ENCODE measurements at regions not wholly inside any gene's neighbourhood (a gene's known extent, or its start where the extent isn't known, plus 50 kb on each side); places are given as distances from the start of the nearest gene placed in this dataset.

DNA sequence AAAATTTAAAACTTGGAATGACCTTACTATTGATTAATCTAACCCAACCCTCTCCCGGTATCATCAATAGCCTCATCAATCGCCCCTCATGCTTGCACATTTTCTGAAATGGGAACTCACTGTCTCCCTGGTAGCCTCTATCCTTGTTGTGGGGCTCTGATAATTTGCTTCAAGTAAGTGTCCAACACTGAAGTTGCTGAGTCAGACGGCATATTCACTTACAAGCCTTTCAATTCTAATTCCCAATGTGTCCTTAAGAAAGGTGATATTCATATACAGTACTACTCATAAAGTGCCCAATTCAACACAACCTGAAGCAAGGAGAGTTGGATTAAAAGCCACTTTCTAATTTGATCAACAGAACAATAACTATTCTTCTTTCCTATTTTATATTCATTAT is 1146.1 kb upstream of the TMEM132C start:
- no peaks in the 10 kb centered on the region for H3K27me3 ChIP-seq (replicated peaks in 1 of 2; ENCODE audit: control insufficient read depth in 2 of 2, insufficient read depth in 2 of 2, low read length in 1 of 2)
- CTCF ChIA-PET: no interaction called here
- no peak overlapping the region for H3K9ac ChIP-seq (ENCODE audit: control insufficient read depth, insufficient read depth, low read length)
- no peaks in the 10 kb centered on the region; the same call in 1 of the 2 replicates for H4K20me1 ChIP-seq (ENCODE audit: control insufficient read depth, insufficient read depth)
- H3K27ac ChIP-seq (ENCODE audit: control insufficient read depth, insufficient read depth): no peak overlapping the region
- DNase-seq (ENCODE audit: low read depth, low spot score): no peak
- TF ChIP-seq, protein P1, sequence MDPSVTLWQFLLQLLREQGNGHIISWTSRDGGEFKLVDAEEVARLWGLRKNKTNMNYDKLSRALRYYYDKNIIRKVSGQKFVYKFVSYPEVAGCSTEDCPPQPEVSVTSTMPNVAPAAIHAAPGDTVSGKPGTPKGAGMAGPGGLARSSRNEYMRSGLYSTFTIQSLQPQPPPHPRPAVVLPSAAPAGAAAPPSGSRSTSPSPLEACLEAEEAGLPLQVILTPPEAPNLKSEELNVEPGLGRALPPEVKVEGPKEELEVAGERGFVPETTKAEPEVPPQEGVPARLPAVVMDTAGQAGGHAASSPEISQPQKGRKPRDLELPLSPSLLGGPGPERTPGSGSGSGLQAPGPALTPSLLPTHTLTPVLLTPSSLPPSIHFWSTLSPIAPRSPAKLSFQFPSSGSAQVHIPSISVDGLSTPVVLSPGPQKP (IDR thresholded peaks at IDR 0.05; ENCODE audit: low read depth, low read length): no peak
- TF ChIP-seq YBX1 (IDR thresholded peaks at IDR 0.05) (no peak), NR2C1 (IDR thresholded peaks at IDR 0.05) (no peak), ASH2L (IDR thresholded peaks at IDR 0.05; ENCODE audit: borderline replicate concordance, low read depth) (no peak), KLF5 (IDR thresholded peaks at IDR 0.05; ENCODE audit: partially characterized antibody) (no peak), RAD21 (IDR thresholded peaks at IDR 0.05; ENCODE audit: insufficient read depth, low read depth, low read length) (no peak), SP1 (IDR thresholded peaks at IDR 0.05; ENCODE audit: low read depth, low read length) (no peak), ZZZ3 (IDR thresholded peaks at IDR 0.05; ENCODE audit: control insufficient read depth, insufficient read length, low read depth) (no peak), POU2F2 (IDR thresholded peaks at IDR 0.05; ENCODE audit: borderline replicate concordance, low read depth, low read length) (no peak), PAX5 (IDR thresholded peaks at IDR 0.05; ENCODE audit: borderline replicate concordance, low read depth, low read length) (no peak), KAT2A (conservative IDR thresholded peaks at IDR 0.05; ENCODE audit: control insufficient read depth, low read depth, low read length) (no peak), ZSCAN29 (IDR thresholded peaks at IDR 0.05) (no peak), MEF2A (IDR thresholded peaks at IDR 0.05; ENCODE audit: insufficient read depth, low read depth, low read length) (no peak), EGR1 (IDR thresholded peaks at IDR 0.05; ENCODE audit: borderline replicate concordance in 1 of 2, low read depth in 2 of 2, low read length in 2 of 2) (no peak)
- TF ChIP-seq, protein P2, sequence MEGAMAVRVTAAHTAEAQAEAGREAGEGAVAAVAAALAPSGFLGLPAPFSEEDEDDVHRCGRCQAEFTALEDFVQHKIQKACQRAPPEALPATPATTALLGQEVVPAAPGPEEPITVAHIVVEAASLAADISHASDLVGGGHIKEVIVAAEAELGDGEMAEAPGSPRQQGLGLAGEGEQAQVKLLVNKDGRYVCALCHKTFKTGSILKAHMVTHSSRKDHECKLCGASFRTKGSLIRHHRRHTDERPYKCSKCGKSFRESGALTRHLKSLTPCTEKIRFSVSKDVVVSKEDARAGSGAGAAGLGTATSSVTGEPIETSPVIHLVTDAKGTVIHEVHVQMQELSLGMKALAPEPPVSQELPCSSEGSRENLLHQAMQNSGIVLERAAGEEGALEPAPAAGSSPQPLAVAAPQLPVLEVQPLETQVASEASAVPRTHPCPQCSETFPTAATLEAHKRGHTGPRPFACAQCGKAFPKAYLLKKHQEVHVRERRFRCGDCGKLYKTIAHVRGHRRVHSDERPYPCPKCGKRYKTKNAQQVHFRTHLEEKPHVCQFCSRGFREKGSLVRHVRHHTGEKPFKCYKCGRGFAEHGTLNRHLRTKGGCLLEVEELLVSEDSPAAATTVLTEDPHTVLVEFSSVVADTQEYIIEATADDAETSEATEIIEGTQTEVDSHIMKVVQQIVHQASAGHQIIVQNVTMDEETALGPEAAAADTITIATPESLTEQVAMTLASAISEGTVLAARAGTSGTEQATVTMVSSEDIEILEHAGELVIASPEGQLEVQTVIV (IDR thresholded peaks at IDR 0.05; ENCODE audit: borderline replicate concordance, partially characterized antibody): no peak
- TF ChIP-seq, protein P3, sequence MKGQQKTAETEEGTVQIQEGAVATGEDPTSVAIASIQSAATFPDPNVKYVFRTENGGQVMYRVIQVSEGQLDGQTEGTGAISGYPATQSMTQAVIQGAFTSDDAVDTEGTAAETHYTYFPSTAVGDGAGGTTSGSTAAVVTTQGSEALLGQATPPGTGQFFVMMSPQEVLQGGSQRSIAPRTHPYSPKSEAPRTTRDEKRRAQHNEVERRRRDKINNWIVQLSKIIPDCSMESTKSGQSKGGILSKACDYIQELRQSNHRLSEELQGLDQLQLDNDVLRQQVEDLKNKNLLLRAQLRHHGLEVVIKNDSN (IDR thresholded peaks at IDR 0.05; ENCODE audit: borderline replicate concordance, extremely low read length, insufficient read depth, low read depth, low read length): no peak
- TF ChIP-seq, protein P4, sequence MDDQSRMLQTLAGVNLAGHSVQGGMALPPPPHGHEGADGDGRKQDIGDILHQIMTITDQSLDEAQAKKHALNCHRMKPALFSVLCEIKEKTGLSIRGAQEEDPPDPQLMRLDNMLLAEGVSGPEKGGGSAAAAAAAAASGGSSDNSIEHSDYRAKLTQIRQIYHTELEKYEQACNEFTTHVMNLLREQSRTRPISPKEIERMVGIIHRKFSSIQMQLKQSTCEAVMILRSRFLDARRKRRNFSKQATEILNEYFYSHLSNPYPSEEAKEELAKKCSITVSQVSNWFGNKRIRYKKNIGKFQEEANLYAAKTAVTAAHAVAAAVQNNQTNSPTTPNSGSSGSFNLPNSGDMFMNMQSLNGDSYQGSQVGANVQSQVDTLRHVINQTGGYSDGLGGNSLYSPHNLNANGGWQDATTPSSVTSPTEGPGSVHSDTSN (IDR thresholded peaks at IDR 0.05; ENCODE audit: insufficient replicate concordance, low read depth, low read length): no peak
- TF ChIP-seq, protein P5, sequence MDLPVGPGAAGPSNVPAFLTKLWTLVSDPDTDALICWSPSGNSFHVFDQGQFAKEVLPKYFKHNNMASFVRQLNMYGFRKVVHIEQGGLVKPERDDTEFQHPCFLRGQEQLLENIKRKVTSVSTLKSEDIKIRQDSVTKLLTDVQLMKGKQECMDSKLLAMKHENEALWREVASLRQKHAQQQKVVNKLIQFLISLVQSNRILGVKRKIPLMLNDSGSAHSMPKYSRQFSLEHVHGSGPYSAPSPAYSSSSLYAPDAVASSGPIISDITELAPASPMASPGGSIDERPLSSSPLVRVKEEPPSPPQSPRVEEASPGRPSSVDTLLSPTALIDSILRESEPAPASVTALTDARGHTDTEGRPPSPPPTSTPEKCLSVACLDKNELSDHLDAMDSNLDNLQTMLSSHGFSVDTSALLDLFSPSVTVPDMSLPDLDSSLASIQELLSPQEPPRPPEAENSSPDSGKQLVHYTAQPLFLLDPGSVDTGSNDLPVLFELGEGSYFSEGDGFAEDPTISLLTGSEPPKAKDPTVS (IDR thresholded peaks at IDR 0.05; ENCODE audit: low read depth, low read length): no peak
- in situ Hi-C loops (cut with MboI) (no loop called here), intact Hi-C loops (cut with micrococcal nuclease; ENCODE audit: unreplicated experiment) (no loop called here)
- POLR2A ChIA-PET: no interaction called here
- H3K4me3 ChIP-seq: no peak overlapping the region
- no peak overlapping the region for H3K4me2 ChIP-seq (ENCODE audit: control insufficient read depth, insufficient read depth)
- no peaks in the 10 kb centered on the region for H3K9me3 ChIP-seq (replicated peaks; ENCODE audit: control insufficient read depth, insufficient read depth, low read length)
- no peak overlapping the region for H2AFZ ChIP-seq (ENCODE audit: control insufficient read depth, low read depth, low read length)
- H3K36me3 ChIP-seq (ENCODE audit: control insufficient read depth in 2 of 2, insufficient read depth in 2 of 2, low read length in 1 of 2): no peaks in the 10 kb centered on the region
- RAD21 ChIA-PET (ENCODE audit: unreplicated experiment): no interaction called here
- peaks cover 3% of the 10 kb centered on the region; the same call in 1 of the 2 replicates for H3K4me1 ChIP-seq (ENCODE audit: control insufficient read depth, insufficient read depth, low read length)
- 61% methylated on average over 3 of the region's 3 CpGs for WGBS (ENCODE audit: insufficient coverage, insufficient replicate concordance, low lambda C conversion rate, missing lambda C conversion rate)
- no TSS peak for BruUV-seq (replicated peaks)
- FAIRE-seq: no peak
- SMC1A ChIA-PET (ENCODE audit: uncharacterized antibody, unreplicated experiment): no interaction called here
- no peaks in the 10 kb centered on the region for H3K79me2 ChIP-seq (ENCODE audit: control insufficient read depth, insufficient read depth, low read length)
- no peak for ATAC-seq
